ENCODE measurements at regions not wholly inside any gene's neighbourhood (a gene's known extent, or its start where the extent isn't known, plus 50 kb on each side); places are given as distances from the start of the nearest gene placed in this dataset.

DNA sequence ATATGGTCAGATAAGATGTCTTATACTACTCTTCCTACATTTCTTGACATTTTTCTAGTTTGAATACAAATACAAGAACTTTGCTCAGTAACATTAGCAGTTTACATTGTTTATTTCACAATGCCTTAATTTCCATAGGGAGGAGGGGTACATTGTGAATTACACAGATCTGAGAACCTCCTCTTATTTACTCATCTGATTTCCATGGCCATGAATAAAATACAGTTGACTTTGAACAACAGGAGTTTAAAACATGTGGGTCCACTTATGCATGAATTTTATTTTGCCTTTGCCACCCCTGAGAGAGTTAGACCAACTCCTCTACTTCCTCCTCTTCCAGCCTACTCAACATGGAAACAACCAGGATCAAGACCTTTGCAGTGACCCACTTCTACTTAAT lies 67.7 kb downstream of the MGST1 start:
- no peak for ATAC-seq
- BruUV-seq (replicated peaks): no TSS peak

DNA sequence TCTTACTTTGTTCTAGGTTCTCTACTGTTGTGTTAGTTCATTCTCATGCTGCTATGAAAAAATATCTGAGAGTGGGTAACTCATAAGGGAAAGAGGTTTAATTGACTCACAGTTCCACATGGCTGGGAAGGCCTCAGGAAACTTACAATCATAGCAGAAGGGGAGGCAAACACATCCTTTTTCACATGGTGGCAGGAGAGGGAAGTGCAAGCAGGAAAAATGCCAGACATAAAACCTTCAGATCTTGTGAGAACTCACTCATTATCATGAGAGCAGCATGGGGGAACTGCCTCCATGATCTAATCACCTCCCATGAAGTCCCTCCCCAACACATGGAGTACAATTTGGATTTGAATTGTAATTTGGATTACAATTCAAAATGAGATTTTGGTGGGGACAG lies 69.6 kb downstream of the MGST1 start:
- POLR2A ChIA-PET: no interaction called here

More for the DNA sequence above, 67.7 kb downstream of the MGST1 start:
- H3K36me3 ChIP-seq (ENCODE audit: control insufficient read depth, insufficient read depth, low read length): no peaks in the 10 kb centered on the region
- no peaks in the 10 kb centered on the region for H3K9me3 ChIP-seq (ENCODE audit: control insufficient read depth, insufficient read depth, low read depth, low read length)
- no peaks in the 10 kb centered on the region for H3K27me3 ChIP-seq (ENCODE audit: control insufficient read depth, insufficient read depth, low read length)
- TF ChIP-seq SIN3A (IDR thresholded peaks at IDR 0.05; ENCODE audit: borderline replicate concordance, insufficient read depth, low read depth, low read length): no peak
- no peak for TF ChIP-seq POLR2AphosphoS5 (IDR thresholded peaks at IDR 0.05; ENCODE audit: low read depth, low read length)
- TF ChIP-seq, protein P1, sequence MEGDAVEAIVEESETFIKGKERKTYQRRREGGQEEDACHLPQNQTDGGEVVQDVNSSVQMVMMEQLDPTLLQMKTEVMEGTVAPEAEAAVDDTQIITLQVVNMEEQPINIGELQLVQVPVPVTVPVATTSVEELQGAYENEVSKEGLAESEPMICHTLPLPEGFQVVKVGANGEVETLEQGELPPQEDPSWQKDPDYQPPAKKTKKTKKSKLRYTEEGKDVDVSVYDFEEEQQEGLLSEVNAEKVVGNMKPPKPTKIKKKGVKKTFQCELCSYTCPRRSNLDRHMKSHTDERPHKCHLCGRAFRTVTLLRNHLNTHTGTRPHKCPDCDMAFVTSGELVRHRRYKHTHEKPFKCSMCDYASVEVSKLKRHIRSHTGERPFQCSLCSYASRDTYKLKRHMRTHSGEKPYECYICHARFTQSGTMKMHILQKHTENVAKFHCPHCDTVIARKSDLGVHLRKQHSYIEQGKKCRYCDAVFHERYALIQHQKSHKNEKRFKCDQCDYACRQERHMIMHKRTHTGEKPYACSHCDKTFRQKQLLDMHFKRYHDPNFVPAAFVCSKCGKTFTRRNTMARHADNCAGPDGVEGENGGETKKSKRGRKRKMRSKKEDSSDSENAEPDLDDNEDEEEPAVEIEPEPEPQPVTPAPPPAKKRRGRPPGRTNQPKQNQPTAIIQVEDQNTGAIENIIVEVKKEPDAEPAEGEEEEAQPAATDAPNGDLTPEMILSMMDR (IDR thresholded peaks at IDR 0.05): no peak
- TF ChIP-seq, protein P2, sequence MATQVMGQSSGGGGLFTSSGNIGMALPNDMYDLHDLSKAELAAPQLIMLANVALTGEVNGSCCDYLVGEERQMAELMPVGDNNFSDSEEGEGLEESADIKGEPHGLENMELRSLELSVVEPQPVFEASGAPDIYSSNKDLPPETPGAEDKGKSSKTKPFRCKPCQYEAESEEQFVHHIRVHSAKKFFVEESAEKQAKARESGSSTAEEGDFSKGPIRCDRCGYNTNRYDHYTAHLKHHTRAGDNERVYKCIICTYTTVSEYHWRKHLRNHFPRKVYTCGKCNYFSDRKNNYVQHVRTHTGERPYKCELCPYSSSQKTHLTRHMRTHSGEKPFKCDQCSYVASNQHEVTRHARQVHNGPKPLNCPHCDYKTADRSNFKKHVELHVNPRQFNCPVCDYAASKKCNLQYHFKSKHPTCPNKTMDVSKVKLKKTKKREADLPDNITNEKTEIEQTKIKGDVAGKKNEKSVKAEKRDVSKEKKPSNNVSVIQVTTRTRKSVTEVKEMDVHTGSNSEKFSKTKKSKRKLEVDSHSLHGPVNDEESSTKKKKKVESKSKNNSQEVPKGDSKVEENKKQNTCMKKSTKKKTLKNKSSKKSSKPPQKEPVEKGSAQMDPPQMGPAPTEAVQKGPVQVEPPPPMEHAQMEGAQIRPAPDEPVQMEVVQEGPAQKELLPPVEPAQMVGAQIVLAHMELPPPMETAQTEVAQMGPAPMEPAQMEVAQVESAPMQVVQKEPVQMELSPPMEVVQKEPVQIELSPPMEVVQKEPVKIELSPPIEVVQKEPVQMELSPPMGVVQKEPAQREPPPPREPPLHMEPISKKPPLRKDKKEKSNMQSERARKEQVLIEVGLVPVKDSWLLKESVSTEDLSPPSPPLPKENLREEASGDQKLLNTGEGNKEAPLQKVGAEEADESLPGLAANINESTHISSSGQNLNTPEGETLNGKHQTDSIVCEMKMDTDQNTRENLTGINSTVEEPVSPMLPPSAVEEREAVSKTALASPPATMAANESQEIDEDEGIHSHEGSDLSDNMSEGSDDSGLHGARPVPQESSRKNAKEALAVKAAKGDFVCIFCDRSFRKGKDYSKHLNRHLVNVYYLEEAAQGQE (IDR thresholded peaks at IDR 0.05; ENCODE audit: insufficient read depth in 1 of 2, low read depth in 2 of 2, low read length in 1 of 2): no peak
- no peak for TF ChIP-seq TCF7L2 (IDR thresholded peaks at IDR 0.05; ENCODE audit: low read depth, low read length)
- POLR2A ChIA-PET: no interaction called here
- no peaks in the 10 kb centered on the region for H3K4me1 ChIP-seq (ENCODE audit: control insufficient read depth, insufficient read depth, low read length)
- CTCF ChIA-PET: no interaction called here
- in situ Hi-C loops (cut with HindIII; ENCODE audit: low pct_unique_long_range_greater_than_20kb, low sequenced_read_pairs): no loop called here
- H3K27ac ChIP-seq (ENCODE audit: low read length): no peak overlapping the region
- H3K4me3 ChIP-seq (ENCODE audit: low read depth in 2 of 2, low read length in 2 of 2): no peak overlapping the region
- intact Hi-C loops (cut with micrococcal nuclease; ENCODE audit: unreplicated experiment): no loop called here
- no peak for DNase-seq (ENCODE audit: low read depth, low spot score)

More for the DNA sequence above, 69.6 kb downstream of the MGST1 start:
- no peak overlapping the region for H3K27ac ChIP-seq (ENCODE audit: low read length)
- H3K9me3 ChIP-seq (ENCODE audit: control insufficient read depth, insufficient read depth, low read depth, low read length): no peaks in the 10 kb centered on the region
- BruUV-seq (replicated peaks): no TSS peak
- ATAC-seq (no peak), DNase-seq (ENCODE audit: low read depth, low spot score) (no peak)
- no peaks in the 10 kb centered on the region for H3K36me3 ChIP-seq (ENCODE audit: control insufficient read depth, insufficient read depth, low read length)
- intact Hi-C loops (cut with micrococcal nuclease; ENCODE audit: unreplicated experiment) (no loop called here), in situ Hi-C loops (cut with HindIII; ENCODE audit: low pct_unique_long_range_greater_than_20kb, low sequenced_read_pairs) (no loop called here)
- no peak overlapping the region for H3K4me3 ChIP-seq (ENCODE audit: low read depth in 2 of 2, low read length in 2 of 2)
- CTCF ChIA-PET: no interaction called here
- no peaks in the 10 kb centered on the region for H3K4me1 ChIP-seq (ENCODE audit: control insufficient read depth, insufficient read depth, low read length)
- TF ChIP-seq, protein P1 (IDR thresholded peaks at IDR 0.05): no peak
- no peak for TF ChIP-seq TCF7L2 (IDR thresholded peaks at IDR 0.05; ENCODE audit: low read depth, low read length)
- TF ChIP-seq, protein P2 (IDR thresholded peaks at IDR 0.05; ENCODE audit: insufficient read depth in 1 of 2, low read depth in 2 of 2, low read length in 1 of 2): no peak
- TF ChIP-seq POLR2AphosphoS5 (IDR thresholded peaks at IDR 0.05; ENCODE audit: low read depth, low read length): no peak
- TF ChIP-seq SIN3A (IDR thresholded peaks at IDR 0.05; ENCODE audit: borderline replicate concordance, insufficient read depth, low read depth, low read length): no peak
- H3K27me3 ChIP-seq (ENCODE audit: control insufficient read depth, insufficient read depth, low read length): no peaks in the 10 kb centered on the region
